ENCODE measurements at regions not wholly inside any gene's neighbourhood (a gene's known extent, or its start where the extent isn't known, plus 50 kb on each side); places are given as distances from the start of the nearest gene placed in this dataset.

DNA sequence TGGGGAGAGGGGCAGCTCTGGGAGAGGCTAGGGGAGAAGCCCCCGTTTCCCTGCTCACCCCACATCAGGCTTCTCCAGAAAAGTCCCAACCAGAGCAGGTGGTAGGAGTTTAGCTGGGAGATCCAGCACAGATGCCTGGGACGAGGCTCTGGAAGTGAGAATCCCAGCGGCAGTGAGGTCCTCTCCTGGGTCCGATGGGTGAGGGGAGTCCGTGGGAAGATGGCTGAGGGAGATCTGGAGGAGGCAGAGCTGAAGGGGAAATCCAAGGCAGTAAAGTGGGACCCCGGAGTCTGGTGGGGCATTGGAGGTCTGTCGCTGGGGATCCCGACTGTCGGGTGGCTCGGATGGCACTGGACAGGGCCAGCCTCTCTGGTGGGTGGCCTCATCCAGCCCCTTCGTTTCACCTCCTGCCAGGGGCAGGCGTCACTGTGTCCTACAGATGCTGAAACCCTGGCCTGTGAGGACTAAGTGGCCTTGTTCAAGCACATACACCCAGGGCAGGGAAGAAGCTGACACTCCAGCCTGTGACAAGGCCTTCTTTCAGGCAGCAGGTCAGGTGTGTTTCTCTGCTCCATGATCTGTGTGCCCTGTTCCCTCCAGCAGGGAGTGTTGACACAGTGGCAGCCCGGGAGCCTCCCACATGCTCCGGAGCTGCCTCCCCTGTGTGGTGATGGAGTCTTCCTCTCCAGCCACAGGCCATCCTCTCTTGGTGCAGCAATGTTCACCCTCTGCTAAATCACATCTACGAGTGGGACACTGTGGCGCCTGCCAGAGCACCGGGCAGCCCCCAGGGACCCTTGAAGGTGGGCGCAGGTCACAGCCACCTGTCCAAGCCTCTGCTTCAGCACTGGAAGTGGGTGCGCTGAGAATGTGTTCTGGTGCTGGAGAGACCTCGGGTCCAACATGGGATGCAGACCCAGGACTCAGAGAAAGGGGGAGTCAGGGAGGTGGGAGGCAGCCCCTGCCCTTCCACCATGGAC is 850.8 kb downstream of the BRD1 start:
- TF ChIP-seq SPI1 (IDR thresholded peaks at IDR 0.05; ENCODE audit: low read depth, low read length) (no peak), PAX5 (IDR thresholded peaks at IDR 0.05; ENCODE audit: insufficient read depth, low read length, severe bottlenecking) (no peak), POLR2AphosphoS5 (IDR thresholded peaks at IDR 0.05; ENCODE audit: low read depth, low read length) (no peak), POLR2A (IDR thresholded peaks at IDR 0.05; ENCODE audit: low read depth, low read length) (no peak), POU2F2 (IDR thresholded peaks at IDR 0.05; ENCODE audit: low read depth, low read length) (no peak), TAF1 (IDR thresholded peaks at IDR 0.05; ENCODE audit: low read depth, low read length) (no peak)
- no peak for DNase-seq (ENCODE audit: insufficient read length, low spot score)
- FAIRE-seq: no peak

DNA sequence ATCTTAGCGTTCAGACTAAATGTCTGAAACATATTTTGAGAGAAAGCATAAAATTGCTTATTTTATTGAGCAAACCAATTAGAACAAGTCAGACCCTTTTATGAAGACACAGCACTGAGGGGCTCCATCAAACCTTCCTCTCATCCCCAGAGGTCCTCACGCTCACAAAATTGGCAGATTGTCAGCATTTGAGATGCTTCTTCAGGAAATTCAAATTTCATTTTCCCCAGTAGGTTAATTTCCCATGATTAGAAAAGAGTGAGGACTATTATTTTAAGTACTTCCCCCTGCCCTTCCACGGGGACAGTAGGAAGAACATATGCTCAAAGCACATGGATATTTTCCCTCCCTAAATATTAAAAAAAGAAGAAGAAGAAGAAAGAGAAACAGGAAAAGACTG is 851.8 kb downstream of the BRD1 start:
- DNase-seq (ENCODE audit: insufficient read length, low spot score) (no peak), FAIRE-seq (no peak)
- TF ChIP-seq POLR2AphosphoS5 (IDR thresholded peaks at IDR 0.05; ENCODE audit: low read depth, low read length) (no peak), POU2F2 (IDR thresholded peaks at IDR 0.05; ENCODE audit: low read depth, low read length) (no peak)

DNA sequence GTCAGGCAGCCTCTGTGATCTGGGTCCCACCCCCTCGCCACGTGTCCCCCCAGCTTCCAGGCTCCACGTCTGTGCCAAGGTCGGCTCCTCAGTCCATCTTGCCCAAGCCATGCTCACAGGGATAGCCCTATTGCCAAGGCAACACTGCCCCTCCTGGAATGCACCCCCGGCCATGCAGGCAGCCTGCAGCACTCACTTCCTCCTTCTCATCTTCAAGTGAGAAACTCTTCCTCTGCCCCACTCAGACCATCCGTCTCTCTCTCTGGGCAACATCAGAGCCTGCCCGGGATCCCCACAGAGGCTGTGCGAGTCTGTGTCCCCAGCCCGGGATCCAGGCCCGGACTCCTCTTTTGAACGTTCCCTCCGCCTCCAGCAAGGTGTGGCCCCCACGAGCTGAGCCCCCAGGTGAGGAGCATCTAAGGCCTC is 852.3 kb downstream of the BRD1 start:
- DNase-seq (ENCODE audit: insufficient read length, low spot score) (no peak), FAIRE-seq (no peak)
- TF ChIP-seq PAX5 (IDR thresholded peaks at IDR 0.05; ENCODE audit: insufficient read depth, low read length, severe bottlenecking) (no peak), POLR2AphosphoS5 (IDR thresholded peaks at IDR 0.05; ENCODE audit: low read depth, low read length) (no peak), POLR2A (IDR thresholded peaks at IDR 0.05; ENCODE audit: low read depth, low read length) (no peak), POU2F2 (IDR thresholded peaks at IDR 0.05; ENCODE audit: low read depth, low read length) (no peak), TAF1 (IDR thresholded peaks at IDR 0.05; ENCODE audit: low read depth, low read length) (no peak), SPI1 (IDR thresholded peaks at IDR 0.05; ENCODE audit: low read depth, low read length) (no peak)

DNA sequence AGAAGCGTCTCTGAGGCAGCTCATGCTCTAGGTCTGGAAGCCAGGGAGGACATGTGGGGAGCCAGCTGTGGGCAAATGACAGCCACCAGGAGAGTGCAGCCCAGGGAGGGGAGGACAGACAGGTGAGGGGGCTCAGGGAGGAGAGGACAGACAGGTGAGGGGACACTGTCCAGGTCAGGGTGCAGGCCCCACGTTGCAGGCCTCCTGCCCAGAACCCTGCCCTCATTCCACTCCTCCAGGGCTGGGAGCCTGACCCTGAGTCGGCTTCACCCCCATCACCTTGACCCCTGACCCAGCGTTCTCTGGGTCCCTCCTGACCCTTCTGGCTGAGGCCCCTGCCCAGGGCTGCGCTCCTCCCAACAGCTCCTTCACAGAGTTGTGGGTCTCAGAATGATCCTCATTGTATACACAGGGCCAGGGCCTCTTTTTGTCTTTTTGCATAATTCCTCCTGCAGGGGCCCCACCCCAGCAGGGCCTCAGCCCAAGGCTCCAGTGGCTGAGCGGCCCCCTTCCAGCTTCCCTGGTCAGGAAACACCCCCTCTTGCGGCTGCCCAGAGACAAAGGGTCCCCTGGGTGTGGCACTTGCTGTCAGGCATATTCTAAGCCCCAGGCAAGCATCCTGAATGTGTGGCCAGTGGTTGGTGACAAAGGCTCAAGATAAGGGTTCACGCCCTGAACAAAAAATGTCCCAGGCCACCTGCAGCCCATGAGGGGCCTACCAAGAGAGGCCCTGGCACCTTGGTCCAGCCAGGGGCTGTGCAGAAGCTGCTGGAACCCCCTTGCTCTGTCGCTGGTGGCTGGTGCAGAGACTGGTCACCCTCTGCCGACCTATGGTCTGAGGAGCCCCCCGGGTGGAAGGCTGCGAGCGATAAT is 853.0 kb downstream of the BRD1 start:
- DNase-seq (ENCODE audit: insufficient read length, low spot score) (no peak), FAIRE-seq (no peak)
- TF ChIP-seq POU2F2 (IDR thresholded peaks at IDR 0.05; ENCODE audit: low read depth, low read length) (no peak), POLR2A (IDR thresholded peaks at IDR 0.05; ENCODE audit: low read depth, low read length) (no peak), SPI1 (IDR thresholded peaks at IDR 0.05; ENCODE audit: low read depth, low read length) (no peak)

DNA sequence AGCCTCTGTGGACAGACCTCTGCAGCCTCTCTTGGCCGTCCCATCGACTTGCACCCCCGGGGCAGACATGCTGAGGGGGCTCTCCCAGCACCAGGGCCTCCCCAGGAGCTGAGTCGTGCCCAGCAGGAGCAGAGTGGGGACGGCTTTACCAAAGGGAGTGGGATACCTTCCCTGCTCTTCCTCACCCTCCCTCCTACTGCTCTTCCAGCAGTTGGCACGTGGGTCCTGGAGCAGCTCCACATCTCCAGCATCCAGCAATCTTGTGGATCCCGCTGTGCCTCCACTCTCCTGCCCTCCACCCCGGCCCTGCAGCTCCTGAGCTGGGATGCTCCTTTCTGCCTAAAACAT is 854.0 kb downstream of the BRD1 start:
- no peak for DNase-seq (ENCODE audit: insufficient read length, low spot score)
- FAIRE-seq: no peak
- TF ChIP-seq POU2F2 (IDR thresholded peaks at IDR 0.05; ENCODE audit: low read depth, low read length) (no peak), PAX5 (IDR thresholded peaks at IDR 0.05; ENCODE audit: insufficient read depth, low read length, severe bottlenecking) (no peak), SPI1 (IDR thresholded peaks at IDR 0.05; ENCODE audit: low read depth, low read length) (no peak), POLR2AphosphoS5 (IDR thresholded peaks at IDR 0.05; ENCODE audit: low read depth, low read length) (no peak), POLR2A (IDR thresholded peaks at IDR 0.05; ENCODE audit: low read depth, low read length) (no peak), TAF1 (IDR thresholded peaks at IDR 0.05; ENCODE audit: low read depth, low read length) (no peak)

DNA sequence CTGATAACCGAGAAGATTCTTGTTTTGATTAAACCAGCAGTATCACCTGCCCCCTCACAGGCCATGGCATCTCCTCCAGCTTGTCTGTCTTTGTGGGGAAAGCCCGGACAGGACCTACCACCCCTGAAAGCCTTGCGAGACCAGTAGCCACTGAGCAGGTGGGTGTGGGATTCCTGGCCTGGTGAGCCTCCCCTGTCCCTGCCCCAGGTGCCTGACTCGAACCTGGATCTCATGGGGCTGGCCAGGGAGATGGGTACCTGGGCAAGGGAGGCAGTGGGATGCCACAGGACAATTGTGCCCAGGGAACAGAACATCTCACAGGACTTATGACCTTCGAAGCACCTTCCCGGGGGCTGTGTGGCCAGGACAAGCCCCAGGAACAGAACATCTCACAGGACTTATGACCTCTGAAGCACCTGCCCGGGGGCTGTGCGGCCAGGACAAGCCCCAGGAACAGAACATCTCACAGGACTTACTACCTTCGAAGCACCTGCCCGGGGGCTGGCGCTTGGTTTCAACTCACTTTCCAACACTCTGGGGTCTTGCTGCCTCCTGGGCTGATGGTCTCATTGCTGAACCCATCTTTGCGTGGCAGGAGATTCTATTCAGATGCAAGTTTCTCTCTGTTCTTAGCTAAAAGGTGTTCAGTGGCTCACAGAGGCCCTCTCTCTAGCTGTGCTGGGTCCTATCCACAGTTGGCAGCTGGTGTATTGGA is 854.5 kb downstream of the BRD1 start:
- FAIRE-seq (no peak), DNase-seq (ENCODE audit: insufficient read length, low spot score) (no peak)
- TF ChIP-seq PAX5 (IDR thresholded peaks at IDR 0.05; ENCODE audit: insufficient read depth, low read length, severe bottlenecking) (no peak), POLR2AphosphoS5 (IDR thresholded peaks at IDR 0.05; ENCODE audit: low read depth, low read length) (no peak), POU2F2 (IDR thresholded peaks at IDR 0.05; ENCODE audit: low read depth, low read length) (no peak), SPI1 (IDR thresholded peaks at IDR 0.05; ENCODE audit: low read depth, low read length) (no peak), POLR2A (IDR thresholded peaks at IDR 0.05; ENCODE audit: low read depth, low read length) (no peak), TAF1 (IDR thresholded peaks at IDR 0.05; ENCODE audit: low read depth, low read length) (no peak)

DNA sequence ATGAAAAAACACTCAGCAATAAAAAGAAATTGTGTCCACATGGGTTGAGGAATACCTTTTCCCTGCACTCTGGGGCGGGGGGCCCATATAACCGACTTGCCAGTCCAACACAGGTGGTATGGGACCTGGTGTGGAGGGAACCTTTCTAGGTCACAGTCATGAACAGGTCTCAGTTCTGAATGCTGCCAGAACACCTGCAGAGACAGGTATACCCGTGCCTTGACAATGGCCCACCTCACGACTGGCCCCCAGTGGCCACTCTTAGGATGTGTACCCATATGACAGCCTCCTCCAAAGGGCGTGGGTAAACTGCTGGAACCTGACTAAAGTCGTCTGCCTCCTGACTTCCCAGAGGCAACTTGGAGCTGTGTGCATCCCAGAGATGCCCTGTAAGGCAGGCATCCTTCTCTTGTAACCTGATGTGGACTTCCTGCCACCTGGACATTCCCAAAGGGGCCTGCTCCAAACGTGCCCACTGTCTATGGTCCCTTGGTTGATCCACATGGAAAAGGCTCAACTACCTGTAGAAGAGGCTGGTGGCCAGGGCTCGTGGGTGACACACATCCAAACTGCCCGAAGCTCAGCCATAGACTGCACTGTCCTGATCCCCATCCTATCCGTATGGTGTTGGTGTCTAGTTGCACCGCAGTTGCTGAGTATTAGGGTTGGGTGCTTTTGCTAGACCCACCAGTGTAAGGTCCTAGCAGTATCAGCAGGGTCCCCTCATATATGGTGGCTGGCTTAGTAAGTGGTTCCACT is 859.3 kb downstream of the BRD1 start:
- FAIRE-seq (no peak), DNase-seq (ENCODE audit: insufficient read length, low spot score) (no peak)
- TF ChIP-seq POLR2AphosphoS5 (IDR thresholded peaks at IDR 0.05; ENCODE audit: low read depth, low read length): no peak

DNA sequence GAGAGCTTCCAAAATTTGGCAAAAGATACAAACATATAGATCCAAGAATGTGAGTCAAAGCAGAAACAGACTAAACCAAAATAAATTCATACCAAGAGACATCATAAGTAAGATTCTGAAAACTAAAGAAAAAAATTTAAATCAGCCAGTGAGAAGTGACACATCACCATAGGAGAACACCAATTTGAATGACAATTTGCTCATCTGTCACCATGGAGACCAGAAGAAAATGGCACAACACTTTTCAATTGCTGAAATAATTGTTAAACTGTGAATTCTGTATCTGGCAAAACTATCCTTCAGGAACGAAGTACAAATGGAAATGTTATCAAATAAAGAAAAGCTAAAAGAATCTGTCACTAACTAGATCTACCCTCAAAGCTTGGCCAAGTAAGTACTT is 864.3 kb downstream of the BRD1 start:
- DNase-seq (ENCODE audit: insufficient read length, low spot score) (no peak), FAIRE-seq (no peak)
- TF ChIP-seq TAF1 (IDR thresholded peaks at IDR 0.05; ENCODE audit: low read depth, low read length): no peak
- no peak for TF ChIP-seq PAX5 (IDR thresholded peaks at IDR 0.05; ENCODE audit: insufficient read depth, low read length, severe bottlenecking)

DNA sequence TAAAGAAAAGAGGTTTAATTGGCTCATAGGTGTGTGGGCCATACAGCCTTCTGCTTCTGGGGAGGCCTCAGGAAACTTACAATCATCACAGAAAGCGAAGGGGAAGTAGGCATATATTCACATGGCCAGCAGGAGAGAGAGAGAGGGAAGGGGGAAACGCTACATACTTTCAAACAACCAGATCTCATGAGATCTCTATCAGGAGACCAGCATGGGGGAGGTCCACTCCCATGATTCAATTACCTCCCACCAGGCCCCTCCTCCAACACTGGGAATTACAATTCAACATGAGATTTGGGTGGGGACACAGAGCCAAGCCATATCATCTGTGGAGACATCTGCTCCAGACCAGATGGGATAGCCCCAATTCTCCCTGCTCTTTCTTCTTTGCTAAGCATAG is 866.0 kb downstream of the BRD1 start:
- FAIRE-seq (no peak), DNase-seq (ENCODE audit: insufficient read length, low spot score) (no peak)
- no peak for TF ChIP-seq POU2F2 (IDR thresholded peaks at IDR 0.05; ENCODE audit: low read depth, low read length)
- TF ChIP-seq PAX5 (IDR thresholded peaks at IDR 0.05; ENCODE audit: insufficient read depth, low read length, severe bottlenecking): no peak
- TF ChIP-seq TAF1 (IDR thresholded peaks at IDR 0.05; ENCODE audit: low read depth, low read length): no peak
- TF ChIP-seq POLR2AphosphoS5 (IDR thresholded peaks at IDR 0.05; ENCODE audit: low read depth, low read length): no peak
- no peak for TF ChIP-seq POLR2A (IDR thresholded peaks at IDR 0.05; ENCODE audit: low read depth, low read length)
- no peak for TF ChIP-seq SPI1 (IDR thresholded peaks at IDR 0.05; ENCODE audit: low read depth, low read length)

Measured in GM12891 (cell line).